BLaER1 treated with 17β-estradiol and CSF1 and Interleukin-3, amounts not matched to agents 10 nM and 100 nM (cell line): ENCODE measurements at regions not wholly inside any gene's neighbourhood (a gene's known extent, or its start where the extent isn't known, plus 50 kb on each side); places are given as distances from the start of the nearest gene placed in this dataset.
"Not testable (repeated sequence)": the region's sequence is repeated elsewhere in the genome, so short reads cannot be mapped to it uniquely, and the experiment has no call there.

Experiments used
- H3K27ac ChIP-seq, 11 experiments: shearing (Covaris generic); formaldehyde crosslinking; 2 replicates each; pipeline ENCODE4 v1.8.1; 2022
- H3K27me3 ChIP-seq, 11 experiments: shearing (Covaris generic); formaldehyde crosslinking; 2 replicates each; pipeline ENCODE4 v1.8.1; 2022
- H3K36me3 ChIP-seq, 11 experiments: shearing (Covaris generic); formaldehyde crosslinking; 2 replicates each; pipeline ENCODE4 v1.8.1; 2022
- H3K4me1 ChIP-seq, 10 experiments: shearing (Covaris generic); formaldehyde crosslinking; 2 replicates each; pipeline ENCODE4 v1.8.1; 2022
- H3K4me2 ChIP-seq, 11 experiments: shearing (Covaris generic); formaldehyde crosslinking; 2 replicates each; pipeline ENCODE4 v1.8.1; 2022
- H3K4me3 ChIP-seq, 10 experiments: shearing (Covaris generic); formaldehyde crosslinking; 2 replicates each; pipeline ENCODE4 v1.8.1; 2022
- H3K9ac ChIP-seq, 11 experiments: shearing (Covaris generic); formaldehyde crosslinking; 2 replicates each; pipeline ENCODE4 v1.8.1; 2022
- H3K9me3 ChIP-seq, 11 experiments: shearing (Covaris generic); formaldehyde crosslinking; replicated peaks in 1 of 11; 2 replicates each; pipeline ENCODE4 v1.8.1; 2022
- H4K20me1 ChIP-seq, 11 experiments: shearing (Covaris generic); formaldehyde crosslinking; 2 replicates each; pipeline ENCODE4 v1.8.1; 2022
- Cebpa-rat ChIP-seq, 11 experiments: shearing (Covaris generic); IDR thresholded peaks; 2 replicates each; pipeline ENCODE4 v1.8.1; 2022

GRCh38 chr1:65539266-65540131 is 119.0 kb downstream of the LEPR start:
- peaks cover 0 to 30% (median 9%) of the 10 kb centered on the region in 10 experiments; a peak in 14 of 20 replicates for H3K4me1 ChIP-seq
- H3K27me3 ChIP-seq, result 0 out of 22 replicates have a peak, but pooled peaks cover 0 to 5% (median 0%) of the 10 kb centered on the region in 11 experiments
- no peaks in the 10 kb centered on the region for H4K20me1 ChIP-seq
- H3K9ac ChIP-seq, result no peak overlapping the region
- no peak overlapping the region for H3K27ac ChIP-seq
- H3K36me3 ChIP-seq, result no peaks in the 10 kb centered on the region
- H3K4me3 ChIP-seq, result no peak overlapping the region
- H3K4me2 ChIP-seq, result peak overlapping the region in 3 of 11 experiments; percentile 60 to 84 (median 63); a peak in 4 of 22 replicates
- no peaks in the 10 kb centered on the region for H3K9me3 ChIP-seq
- TF ChIP-seq Cebpa-rat (IDR thresholded peaks at IDR 0.05), result no peak

DNA sequence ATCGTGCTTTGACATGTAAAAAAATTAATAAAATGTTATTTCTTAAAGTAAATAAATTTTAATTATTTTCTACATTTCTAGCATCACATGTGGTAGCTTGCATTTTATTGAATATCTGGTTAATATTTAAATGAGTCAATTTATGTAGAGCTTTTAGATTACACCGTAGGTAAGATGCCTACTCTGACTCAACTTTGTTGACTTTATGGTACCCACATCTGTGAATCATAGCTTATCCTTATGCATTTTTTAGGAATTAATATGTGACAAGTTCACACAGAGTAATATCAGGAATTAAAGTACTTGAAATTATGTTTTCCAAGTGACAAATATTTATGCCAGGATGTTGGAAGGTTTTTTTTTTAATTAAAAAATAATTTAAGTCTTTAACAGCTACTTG is 120.7 kb downstream of the LEPR start:
- no peaks in the 10 kb centered on the region for H3K36me3 ChIP-seq
- H3K4me1 ChIP-seq, result peaks cover 0 to 30% (median 9%) of the 10 kb centered on the region in 10 experiments; a peak in 14 of 20 replicates
- no peaks in the 10 kb centered on the region for H4K20me1 ChIP-seq
- H3K9ac ChIP-seq, result no peak overlapping the region
- H3K9me3 ChIP-seq, result no peaks in the 10 kb centered on the region
- H3K4me3 ChIP-seq, result no peak overlapping the region
- no peak overlapping the region for H3K27ac ChIP-seq
- no peak for TF ChIP-seq Cebpa-rat (IDR thresholded peaks at IDR 0.05)
- no peak overlapping the region for H3K4me2 ChIP-seq
- H3K27me3 ChIP-seq, result 0 out of 22 replicates have a peak, but pooled peaks cover 0 to 5% (median 0%) of the 10 kb centered on the region in 11 experiments

GRCh38 chr1:65541865-65542264 is 121.4 kb downstream of the LEPR start:
- H3K27me3 ChIP-seq, result 0 out of 22 replicates have a peak, but pooled peaks cover 0 to 5% (median 0%) of the 10 kb centered on the region in 11 experiments
- H3K4me3 ChIP-seq, result no peak overlapping the region
- no peak for TF ChIP-seq Cebpa-rat (IDR thresholded peaks at IDR 0.05)

DNA sequence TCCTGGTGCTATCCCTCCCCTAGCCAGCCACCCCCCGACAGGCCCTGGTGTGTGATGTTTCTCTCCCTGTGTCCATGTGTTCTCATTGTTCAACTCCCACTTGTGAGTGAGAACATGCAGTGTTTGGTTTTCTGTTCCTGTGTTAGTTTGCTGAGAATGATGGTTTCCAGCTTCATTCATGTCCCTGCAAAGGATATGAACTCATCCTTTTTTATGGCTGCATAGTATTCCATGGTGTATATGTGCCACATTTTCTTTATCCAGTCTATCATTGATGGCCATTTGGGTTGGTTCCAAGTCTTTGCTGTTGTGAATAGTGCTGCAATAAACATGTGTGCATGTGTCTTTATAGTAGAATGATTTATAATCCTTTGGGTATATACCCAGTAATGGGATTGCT is 122.1 kb downstream of the LEPR start:
- not testable (repeated sequence) for H3K9me3 ChIP-seq, H4K20me1 ChIP-seq, H3K27me3 ChIP-seq, H3K4me2 ChIP-seq, H3K27ac ChIP-seq, H3K36me3 ChIP-seq, H3K4me3 ChIP-seq, H3K9ac ChIP-seq
- H3K4me1 ChIP-seq, result peaks cover 0 to 23% (median 9%) of the 10 kb centered on the region in 10 experiments; a peak in 14 of 20 replicates

More at GRCh38 chr1:65541865-65542264, 121.4 kb downstream of the LEPR start:
- no peaks in the 10 kb centered on the region for H4K20me1 ChIP-seq
- peaks cover 0 to 30% (median 9%) of the 10 kb centered on the region in 10 experiments; a peak in 14 of 20 replicates for H3K4me1 ChIP-seq
- no peak overlapping the region for H3K4me2 ChIP-seq
- H3K9ac ChIP-seq, result no peak overlapping the region
- no peak overlapping the region for H3K27ac ChIP-seq
- H3K36me3 ChIP-seq, result no peaks in the 10 kb centered on the region
- no peaks in the 10 kb centered on the region for H3K9me3 ChIP-seq

GRCh38 chr1:65550306-65551010 is 130.0 kb downstream of the LEPR start:
- not testable (repeated sequence) for H3K9ac ChIP-seq, H3K4me1 ChIP-seq, H3K27me3 ChIP-seq, H3K4me3 ChIP-seq, H3K27ac ChIP-seq, H3K4me2 ChIP-seq, H4K20me1 ChIP-seq, H3K36me3 ChIP-seq
- H3K9me3 ChIP-seq, result peaks cover 0 to 11% (median 5%) of the 10 kb centered on the region in 11 experiments; a peak in 9 of 22 replicates

- not testable (repeated sequence) for H3K4me1 ChIP-seq, H3K4me3 ChIP-seq, H3K36me3 ChIP-seq, H3K27ac ChIP-seq, H3K4me2 ChIP-seq, H4K20me1 ChIP-seq, H3K9ac ChIP-seq, H3K27me3 ChIP-seq
- peaks cover 0 to 11% (median 6%) of the 10 kb centered on the region in 11 experiments; a peak in 10 of 22 replicates for H3K9me3 ChIP-seq
Measured at GRCh38 chr1:65552484-65552883, 132.0 kb downstream of the LEPR start.

DNA sequence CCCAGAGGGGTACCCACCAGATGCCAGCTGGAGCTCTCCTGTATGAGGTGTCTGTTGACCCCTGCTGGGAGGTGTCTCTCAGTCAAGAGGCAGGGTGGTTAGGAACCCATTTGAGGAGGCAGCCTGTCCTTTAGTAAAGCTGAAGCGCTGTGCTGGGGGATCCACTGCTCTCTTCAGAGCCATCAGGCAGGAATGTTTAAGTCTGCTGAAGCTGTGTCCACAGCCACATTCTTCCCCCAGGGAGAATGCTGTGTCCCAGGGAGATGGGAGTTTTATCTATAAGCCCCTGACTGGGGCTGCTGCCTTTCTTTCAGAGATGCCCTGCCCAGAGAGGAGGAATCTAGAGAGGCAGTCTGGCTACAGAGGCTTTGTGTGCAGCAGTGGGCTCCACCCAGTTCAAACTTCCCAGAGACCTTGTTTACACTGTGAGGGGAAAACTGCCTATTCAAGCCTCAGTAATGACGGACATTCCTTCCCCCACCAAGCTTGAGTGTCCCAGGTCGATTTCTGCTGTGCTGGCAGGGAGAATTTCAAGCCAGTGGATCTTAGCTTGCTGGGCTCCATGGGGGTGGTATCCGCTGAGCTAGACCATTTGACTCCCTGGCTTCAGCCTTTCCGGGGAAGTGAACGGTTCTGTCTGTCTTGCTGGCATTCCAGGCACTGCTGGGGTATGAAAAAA is 133.8 kb downstream of the LEPR start:
- H3K4me3 ChIP-seq, H3K27ac ChIP-seq, H4K20me1 ChIP-seq, H3K27me3 ChIP-seq, H3K36me3 ChIP-seq, H3K4me2 ChIP-seq, H3K4me1 ChIP-seq, H3K9ac ChIP-seq: not testable (repeated sequence)
- peaks cover 0 to 11% (median 6%) of the 10 kb centered on the region in 11 experiments; a peak in 10 of 22 replicates for H3K9me3 ChIP-seq

DNA sequence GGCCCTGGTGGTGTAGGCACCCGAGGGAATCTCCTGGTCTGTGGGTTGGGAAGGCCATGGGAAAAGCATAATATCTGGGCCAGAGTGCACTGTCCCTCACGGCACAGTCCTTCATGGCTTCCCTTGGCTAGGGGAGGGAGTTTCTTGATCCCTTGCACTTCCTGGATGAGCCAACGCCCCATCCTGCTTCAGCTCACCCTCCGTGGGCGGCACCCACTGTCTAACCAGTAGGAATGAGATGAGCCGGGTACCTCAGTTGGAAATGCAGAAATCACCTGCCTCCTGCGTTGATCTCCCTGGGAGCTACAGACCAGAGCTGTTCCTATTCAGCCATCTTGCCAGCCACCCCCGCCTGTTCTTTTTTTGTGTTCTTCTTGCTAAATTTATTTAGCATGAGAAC is 134.4 kb downstream of the LEPR start:
- no peak overlapping the region for H3K9ac ChIP-seq
- H3K4me1 ChIP-seq, result no peaks in the 10 kb centered on the region
- no peak overlapping the region for H3K27ac ChIP-seq
- H3K4me2 ChIP-seq, result no peak overlapping the region
- H4K20me1 ChIP-seq, result no peaks in the 10 kb centered on the region
- no peak overlapping the region for H3K4me3 ChIP-seq
- no peak for TF ChIP-seq Cebpa-rat (IDR thresholded peaks at IDR 0.05)
- no peaks in the 10 kb centered on the region for H3K36me3 ChIP-seq
- peaks cover 0 to 11% (median 6%) of the 10 kb centered on the region in 11 experiments; a peak in 10 of 22 replicates for H3K9me3 ChIP-seq
- H3K27me3 ChIP-seq, result no peaks in the 10 kb centered on the region

DNA sequence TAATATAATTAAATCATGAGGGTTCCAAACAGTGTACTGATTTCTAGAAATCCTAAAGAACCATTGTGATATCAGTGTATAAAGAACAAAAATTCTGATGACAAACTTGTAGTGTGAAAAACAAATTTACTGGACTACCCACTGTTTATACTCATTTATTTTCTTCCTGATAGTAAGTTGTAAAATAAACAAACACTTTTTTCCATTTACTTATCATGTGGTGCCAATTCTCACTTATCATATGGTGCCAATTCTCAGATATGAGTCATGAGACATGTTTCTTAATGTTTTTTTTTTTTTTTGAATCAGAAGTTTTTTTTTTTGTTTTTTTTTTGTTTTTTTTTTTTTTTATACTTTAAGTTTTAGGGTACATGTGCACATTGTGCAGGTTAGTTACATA is 137.7 kb downstream of the LEPR start:
- TF ChIP-seq Cebpa-rat (IDR thresholded peaks at IDR 0.05), result no peak
- no peak overlapping the region for H3K4me2 ChIP-seq
- no peak overlapping the region for H3K9ac ChIP-seq
- no peaks in the 10 kb centered on the region for H3K27me3 ChIP-seq
- peaks cover 0 to 9% (median 0%) of the 10 kb centered on the region in 11 experiments; a peak in 2 of 22 replicates for H3K9me3 ChIP-seq
- H4K20me1 ChIP-seq, result no peaks in the 10 kb centered on the region
- no peaks in the 10 kb centered on the region for H3K36me3 ChIP-seq
- H3K4me3 ChIP-seq, result no peak overlapping the region
- no peaks in the 10 kb centered on the region for H3K4me1 ChIP-seq
- no peak overlapping the region for H3K27ac ChIP-seq
